Prostate gland (tissue), 2 donors: ENCODE measurements at regions not wholly inside any gene's neighbourhood (a gene's known extent, or its start where the extent isn't known, plus 50 kb on each side); places are given as distances from the start of the nearest gene placed in this dataset.

Source experiments
- DNase-seq: peaks from one replicate; pipeline ENCODE4 v3.0.0-alpha.2; 2019; ENCODE audit warnings: low spot score
- H3K27ac ChIP-seq, 2 donors: fragments of 200-600 bp; sonication (generic); 2 replicates each; pipeline ENCODE4 v1.5.1; 2017 to 2019
- H3K27me3 ChIP-seq: fragments of 200-600 bp; sonication (generic); replicated peaks from 2 replicates; pipeline ENCODE4 v1.5.1; 2019; ENCODE audit not compliant: insufficient read depth
- H3K36me3 ChIP-seq, 2 donors: fragments of 200-600 bp; sonication (generic); 1 replicate in 1 of 2; 2 replicates in 1 of 2; pipeline versions ENCODE4 v1.5.1 to v1.8.1; 2017 to 2019
- H3K4me1 ChIP-seq: fragments of 200-600 bp; sonication (generic); replicated peaks from 2 replicates; pipeline ENCODE4 v1.5.1; 2019
- H3K4me3 ChIP-seq, 2 donors: fragments of 200-600 bp; sonication (generic); 2 replicates each; pipeline ENCODE4 v1.5.1; 2017 to 2019
- H3K9me3 ChIP-seq: fragments of 200-600 bp; sonication (generic); 2 replicates; pipeline ENCODE4 v1.5.1; 2017
- POLR2A ChIP-seq: fragments of 450-650 bp; IDR thresholded peaks from one replicate; pipeline ENCODE4 v1.6.1; 2016; ENCODE audit warnings: antibody characterized with exemption, mild to moderate bottlenecking
- POLR2AphosphoS5 ChIP-seq: sonication (generic); formaldehyde crosslinking; IDR thresholded peaks from one replicate; pipeline ENCODE4 v1.6.1; 2017; ENCODE audit warnings: antibody characterized with exemption
- WGBS: methylation state at CpG from one replicate; pipeline ENCODE4 v1.1.5; 2018; 5-methylcytosine and 5-hydroxymethylcytosine counted together
- intact Hi-C: fragments of 100-400 bp; cut with DNase I; formaldehyde crosslinking; loops from one replicate; pipeline ENCODE4 v1.14.2; 2022
- TF ChIP-seq, protein P1 (sequence below), 4 experiments: fragments of 200-600 bp in 2 of 4; fragments of 450-650 bp in 2 of 4; sonication (generic) in 2 of 4; IDR thresholded peaks; 1 replicate in 3 of 4; 2 replicates in 1 of 4; pipeline ENCODE4 v1.5.1; 2016 to 2019; ENCODE audit warnings: antibody characterized with exemption in 4 of 4, mild to moderate bottlenecking in 2 of 4, moderate library complexity in 2 of 4

DNA sequence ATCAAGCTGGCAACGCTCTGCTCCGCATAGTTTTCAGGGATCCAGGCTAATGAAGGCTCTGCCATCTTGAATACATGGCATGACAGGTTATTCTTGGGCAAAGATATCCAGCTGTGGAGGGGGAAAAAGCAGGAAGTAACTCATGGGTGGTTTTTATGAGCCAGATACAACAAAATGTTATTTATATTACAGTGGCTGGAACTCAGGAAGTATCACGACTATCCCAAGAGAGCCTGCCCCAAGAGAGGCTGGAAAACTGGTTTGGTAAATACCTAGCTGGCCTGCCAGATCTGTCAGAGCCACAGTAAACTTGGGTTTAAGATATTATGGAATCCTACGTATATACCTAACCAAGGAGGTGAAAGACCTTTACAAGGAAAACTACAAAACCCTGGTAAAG, 462.8 kb upstream of the ANKRD30A start:
- TF ChIP-seq, protein P1, sequence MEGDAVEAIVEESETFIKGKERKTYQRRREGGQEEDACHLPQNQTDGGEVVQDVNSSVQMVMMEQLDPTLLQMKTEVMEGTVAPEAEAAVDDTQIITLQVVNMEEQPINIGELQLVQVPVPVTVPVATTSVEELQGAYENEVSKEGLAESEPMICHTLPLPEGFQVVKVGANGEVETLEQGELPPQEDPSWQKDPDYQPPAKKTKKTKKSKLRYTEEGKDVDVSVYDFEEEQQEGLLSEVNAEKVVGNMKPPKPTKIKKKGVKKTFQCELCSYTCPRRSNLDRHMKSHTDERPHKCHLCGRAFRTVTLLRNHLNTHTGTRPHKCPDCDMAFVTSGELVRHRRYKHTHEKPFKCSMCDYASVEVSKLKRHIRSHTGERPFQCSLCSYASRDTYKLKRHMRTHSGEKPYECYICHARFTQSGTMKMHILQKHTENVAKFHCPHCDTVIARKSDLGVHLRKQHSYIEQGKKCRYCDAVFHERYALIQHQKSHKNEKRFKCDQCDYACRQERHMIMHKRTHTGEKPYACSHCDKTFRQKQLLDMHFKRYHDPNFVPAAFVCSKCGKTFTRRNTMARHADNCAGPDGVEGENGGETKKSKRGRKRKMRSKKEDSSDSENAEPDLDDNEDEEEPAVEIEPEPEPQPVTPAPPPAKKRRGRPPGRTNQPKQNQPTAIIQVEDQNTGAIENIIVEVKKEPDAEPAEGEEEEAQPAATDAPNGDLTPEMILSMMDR (IDR thresholded peaks at IDR 0.05), result no peak
- H3K27me3 ChIP-seq, result no peaks in the 10 kb centered on the region

DNA sequence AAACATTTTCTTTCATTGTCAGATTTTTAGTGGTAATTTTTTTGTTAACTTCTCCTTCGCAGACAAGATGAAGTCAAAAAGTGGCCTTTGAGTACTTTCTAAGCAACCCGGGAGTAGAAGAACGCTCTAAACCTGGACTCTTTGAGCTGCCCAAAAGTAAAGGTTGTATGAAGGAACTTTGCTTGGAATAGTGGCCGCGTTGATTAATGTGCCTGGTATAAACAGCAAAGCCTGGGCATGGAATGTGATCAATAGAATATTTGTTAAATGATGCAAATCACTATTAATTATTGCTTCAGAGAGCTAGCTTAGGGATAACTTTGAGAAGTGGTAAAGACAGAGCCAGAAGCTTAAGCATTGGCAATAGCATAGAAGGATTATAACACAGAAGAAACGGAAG, 475.1 kb upstream of the ANKRD30A start:
- no peak for DNase-seq
- no peaks in the 10 kb centered on the region for H3K27me3 ChIP-seq
- WGBS, result 86% methylated on average over 6 of the region's 6 CpGs

More for the DNA sequence above, 462.8 kb upstream of the ANKRD30A start:
- 71% methylated on average over 4 of the region's 4 CpGs for WGBS
- H3K27ac ChIP-seq, result no peak overlapping the region
- H3K36me3 ChIP-seq, result no peaks in the 10 kb centered on the region
- DNase-seq, result no peak
- intact Hi-C loops, result no loop called here
- no peaks in the 10 kb centered on the region for H3K4me1 ChIP-seq
- no peak overlapping the region for H3K4me3 ChIP-seq
- H3K9me3 ChIP-seq, result no peaks in the 10 kb centered on the region

DNA sequence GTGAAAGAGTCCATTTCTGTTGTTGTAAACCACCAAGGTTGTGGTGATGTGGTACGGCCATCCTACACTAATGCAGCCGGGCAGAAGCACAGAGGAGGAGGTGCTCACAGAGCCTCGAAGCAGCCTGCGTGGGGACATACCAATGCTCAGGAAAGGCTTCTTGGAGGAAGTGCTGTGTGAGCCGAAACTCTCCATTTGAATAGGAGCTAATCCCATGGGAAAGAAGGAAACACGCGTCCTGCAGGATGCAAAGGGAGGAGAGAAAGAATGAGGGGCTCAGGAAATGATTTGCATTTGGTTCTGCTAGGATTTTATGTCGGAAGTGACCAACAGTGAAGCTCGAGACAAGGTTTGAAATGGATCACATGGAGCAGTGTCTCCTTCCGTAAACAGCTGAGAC, 477.9 kb upstream of the ANKRD30A start:
- no peaks in the 10 kb centered on the region for H3K4me1 ChIP-seq
- TF ChIP-seq POLR2AphosphoS5 (no peak), POLR2A (no peak)
- TF ChIP-seq, protein P1 (IDR thresholded peaks at IDR 0.05), result no peak
- 80% methylated on average over 10 of the region's 10 CpGs for WGBS
- H3K27me3 ChIP-seq, result no peaks in the 10 kb centered on the region
- no peak overlapping the region for H3K27ac ChIP-seq
- no peaks in the 10 kb centered on the region for H3K36me3 ChIP-seq
- intact Hi-C loops, result no loop called here
- H3K9me3 ChIP-seq, result no peaks in the 10 kb centered on the region
- no peak for DNase-seq
- no peak overlapping the region for H3K4me3 ChIP-seq

More for the DNA sequence above, 475.1 kb upstream of the ANKRD30A start:
- no peak for TF ChIP-seq POLR2A
- TF ChIP-seq POLR2AphosphoS5, result no peak
- TF ChIP-seq, protein P1 (IDR thresholded peaks at IDR 0.05), result no peak
- no peak overlapping the region for H3K4me3 ChIP-seq
- intact Hi-C loops, result no loop called here
- no peaks in the 10 kb centered on the region for H3K36me3 ChIP-seq
- H3K9me3 ChIP-seq, result no peaks in the 10 kb centered on the region
- H3K4me1 ChIP-seq, result no peaks in the 10 kb centered on the region
- H3K27ac ChIP-seq, result no peak overlapping the region

DNA sequence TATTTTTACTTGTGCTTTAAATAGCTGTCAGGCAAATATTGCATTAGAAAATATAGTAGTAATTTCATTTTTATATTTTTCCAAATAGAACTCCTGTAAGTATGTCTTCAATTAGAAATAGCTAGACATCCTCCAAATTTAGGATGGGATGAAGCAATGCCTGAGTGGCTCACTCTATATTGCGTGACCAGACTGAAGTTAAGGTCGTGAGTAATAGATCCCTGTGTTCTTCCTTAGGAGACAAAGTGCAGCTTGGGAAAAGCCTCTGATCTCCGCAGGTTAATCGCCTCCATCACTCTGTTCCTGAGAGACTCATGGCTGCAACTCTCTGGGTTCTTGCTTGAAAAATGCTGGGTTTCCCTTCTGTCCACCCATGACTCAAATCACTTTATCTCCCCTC, 484.8 kb upstream of the ANKRD30A start:
- no peak for TF ChIP-seq POLR2AphosphoS5
- TF ChIP-seq, protein P1 (IDR thresholded peaks at IDR 0.05), result no peak
- TF ChIP-seq POLR2A, result no peak
- no peak overlapping the region for H3K4me3 ChIP-seq
- intact Hi-C loops, result no loop called here
- no peak overlapping the region for H3K27ac ChIP-seq
- no peaks in the 10 kb centered on the region for H3K4me1 ChIP-seq
- H3K9me3 ChIP-seq, result no peaks in the 10 kb centered on the region
- H3K27me3 ChIP-seq, result no peaks in the 10 kb centered on the region
- no peak for DNase-seq
- no peaks in the 10 kb centered on the region for H3K36me3 ChIP-seq
- 88% methylated on average over 4 of the region's 4 CpGs for WGBS

DNA sequence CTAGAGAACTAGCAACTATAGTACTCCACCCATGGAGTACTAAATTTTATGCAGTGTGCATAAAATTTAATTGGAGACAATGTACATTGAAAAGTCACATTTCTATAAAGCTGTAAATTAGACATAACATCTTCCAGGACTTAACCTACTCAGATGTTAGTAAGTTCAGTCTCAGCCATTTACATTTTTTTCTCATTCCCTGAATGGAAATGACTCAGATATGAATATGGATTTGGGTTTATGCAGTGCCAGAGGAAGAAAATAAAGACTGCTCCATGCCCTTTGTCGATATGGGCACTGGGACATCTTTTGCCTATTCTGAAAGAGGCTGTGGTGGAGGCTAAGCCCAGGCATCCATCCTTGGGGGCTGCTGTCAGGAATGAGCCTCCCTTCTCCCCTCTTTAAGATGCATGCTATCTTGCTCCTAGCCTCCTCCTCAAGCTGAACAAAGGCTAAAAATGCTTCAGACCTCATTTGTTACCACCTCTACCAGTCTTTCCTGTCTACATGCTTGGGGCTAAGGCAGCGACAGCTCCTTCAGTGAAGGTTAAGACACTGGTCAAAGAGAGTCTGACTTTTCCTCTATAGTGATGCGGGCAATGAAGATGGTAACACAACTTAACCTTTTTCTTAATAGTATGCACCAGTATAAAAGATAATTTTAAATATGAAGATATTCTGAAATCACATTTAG, 486.8 kb upstream of the ANKRD30A start:
- no peaks in the 10 kb centered on the region for H3K9me3 ChIP-seq
- H3K4me1 ChIP-seq, result no peaks in the 10 kb centered on the region
- H3K27me3 ChIP-seq, result no peaks in the 10 kb centered on the region
- intact Hi-C loops, result no loop called here
- no peak for DNase-seq
- 97% methylated on average over 3 of the region's 3 CpGs for WGBS
- H3K27ac ChIP-seq, result no peak overlapping the region
- H3K4me3 ChIP-seq, result no peak overlapping the region
- TF ChIP-seq POLR2AphosphoS5 (no peak), POLR2A (no peak)
- TF ChIP-seq, protein P1 (IDR thresholded peaks at IDR 0.05), result no peak
- no peaks in the 10 kb centered on the region for H3K36me3 ChIP-seq
